ENCODE measurements at regions not wholly inside any gene's neighbourhood (a gene's known extent, or its start where the extent isn't known, plus 50 kb on each side); places are given as distances from the start of the nearest gene placed in this dataset.

- Histone ChIP-seq H3K27ac (ENCODE audit: low read depth in 2 of 2, low read length in 1 of 2) (no peak overlapping the region), H3K4me1 (ENCODE audit: control insufficient read depth in 1 of 2, insufficient read depth in 2 of 2, low read depth in 1 of 2, low read length in 1 of 2) (no peaks in the 10 kb centered on the region), H3K9me3 (no peaks in the 10 kb centered on the region), H3K4me2 (no peak overlapping the region), H3F3A (replicated peaks; ENCODE audit: insufficient read depth) (no peaks in the 10 kb centered on the region), H4K20me1 (ENCODE audit: insufficient read depth) (no peaks in the 10 kb centered on the region), H3K9ac (no peak overlapping the region), H3K9me2 (no peaks in the 10 kb centered on the region), H3K27me3 (ENCODE audit: insufficient read depth) (no peaks in the 10 kb centered on the region), H2AFZ (ENCODE audit: low read depth) (no peak overlapping the region), H3K4me3 (ENCODE audit: low read depth in 2 of 2, low read length in 1 of 2) (no peak overlapping the region), H3K79me2 (ENCODE audit: insufficient read depth) (no peaks in the 10 kb centered on the region), H3K36me3 (replicated peaks in 1 of 2; ENCODE audit: control insufficient read depth in 1 of 2, insufficient read depth in 2 of 2, low read length in 1 of 2) (no peaks in the 10 kb centered on the region)
- POLR2A ChIA-PET, result no interaction called here
- TF ChIP-seq CHD2 (IDR thresholded peaks at IDR 0.05; ENCODE audit: low read length, partially characterized antibody) (no peak), EP300 (IDR thresholded peaks at IDR 0.05; ENCODE audit: borderline replicate concordance in 1 of 2, low read depth in 1 of 2, low read length in 1 of 2) (no peak), NFIC (IDR thresholded peaks at IDR 0.05; ENCODE audit: borderline replicate concordance) (no peak), CTCF (IDR thresholded peaks at IDR 0.05) (no peak), MAX (IDR thresholded peaks at IDR 0.05; ENCODE audit: low read depth) (no peak), RXRA (IDR thresholded peaks at IDR 0.05; ENCODE audit: borderline replicate concordance, low read depth) (no peak), POLR2AphosphoS5 (IDR thresholded peaks at IDR 0.05; ENCODE audit: low read depth, low read length) (no peak), YY1 (IDR thresholded peaks at IDR 0.05; ENCODE audit: low read depth) (no peak), RFX5 (IDR thresholded peaks at IDR 0.05; ENCODE audit: low read length) (no peak), GATA2 (CRISPR knock-in tag; IDR thresholded peaks at IDR 0.05) (no peak), PBX3 (IDR thresholded peaks at IDR 0.05) (no peak), MXI1 (IDR thresholded peaks at IDR 0.05; ENCODE audit: low read depth, low read length) (no peak), GABPA (IDR thresholded peaks at IDR 0.05; ENCODE audit: low read depth) (no peak), JUND (IDR thresholded peaks at IDR 0.05) (no peak), MEF2A (IDR thresholded peaks at IDR 0.05; ENCODE audit: borderline replicate concordance, low read depth) (no peak), EZH2phosphoT487 (IDR thresholded peaks at IDR 0.05; ENCODE audit: borderline replicate concordance, low read depth) (no peak)
- CTCF ChIA-PET, result interaction anchor here (1.3 to 1.4 kb wide), 3 partner anchors 26 to 628 kb away, joined by 3 to 5 read pairs (median 3); no protein-coding TSS in a partner anchor
- 38% methylated on average over 1 of the region's 1 CpG for WGBS (ENCODE audit: low lambda C conversion rate)
- DNase-seq, result no peak
Measured at GRCh38 chr3:168839653-168840052, 743.9 kb upstream of the GOLIM4 start.

- Histone ChIP-seq H3K9me3 (no peaks in the 10 kb centered on the region), H4K20me1 (ENCODE audit: insufficient read depth) (no peaks in the 10 kb centered on the region), H3K4me1 (ENCODE audit: control insufficient read depth in 1 of 2, insufficient read depth in 2 of 2, low read depth in 1 of 2, low read length in 1 of 2) (no peaks in the 10 kb centered on the region), H2AFZ (ENCODE audit: low read depth) (no peak overlapping the region), H3F3A (replicated peaks; ENCODE audit: insufficient read depth) (no peaks in the 10 kb centered on the region), H3K27me3 (ENCODE audit: insufficient read depth) (no peaks in the 10 kb centered on the region), H3K27ac (ENCODE audit: low read depth in 2 of 2, low read length in 1 of 2) (no peak overlapping the region), H3K36me3 (replicated peaks in 1 of 2; ENCODE audit: control insufficient read depth in 1 of 2, insufficient read depth in 2 of 2, low read length in 1 of 2) (no peaks in the 10 kb centered on the region), H3K4me2 (no peak overlapping the region), H3K9ac (no peak overlapping the region), H3K79me2 (ENCODE audit: insufficient read depth) (no peaks in the 10 kb centered on the region), H3K9me2 (no peaks in the 10 kb centered on the region), H3K4me3 (ENCODE audit: low read depth in 2 of 2, low read length in 1 of 2) (no peak overlapping the region)
- WGBS (ENCODE audit: low lambda C conversion rate), result 29% methylated on average over 1 of the region's 1 CpG
- POLR2A ChIA-PET, result no interaction called here
- CTCF ChIA-PET, result interaction anchor here (0.8 to 4.0 kb wide), 3 partner anchors 12 to 705 kb away, joined by 3 to 25 read pairs (median 3); no protein-coding TSS in a partner anchor
- no peak for DNase-seq
- no peak for TF ChIP-seq IRF3 (IDR thresholded peaks at IDR 0.05; ENCODE audit: low read depth, low read length)
- no peak for TF ChIP-seq RCOR1 (IDR thresholded peaks at IDR 0.05; ENCODE audit: low read length)
- TF ChIP-seq MXI1 (IDR thresholded peaks at IDR 0.05; ENCODE audit: low read depth, low read length), result no peak
- TF ChIP-seq REST (IDR thresholded peaks at IDR 0.05; ENCODE audit: low read depth, low read length), result no peak
- TF ChIP-seq PBX3 (IDR thresholded peaks at IDR 0.05), result no peak
- no peak for TF ChIP-seq SMC3 (IDR thresholded peaks at IDR 0.05; ENCODE audit: low read depth, low read length)
- TF ChIP-seq RFX5 (IDR thresholded peaks at IDR 0.05; ENCODE audit: low read length), result no peak
- no peak for TF ChIP-seq EZH2phosphoT487 (IDR thresholded peaks at IDR 0.05; ENCODE audit: borderline replicate concordance, low read depth)
Measured at GRCh38 chr3:168834558-168834957, 738.8 kb upstream of the GOLIM4 start.

Measured in SK-N-SH (cell line).